ENCODE measurements at regions not wholly inside any gene's neighbourhood (a gene's known extent, or its start where the extent isn't known, plus 50 kb on each side); places are given as distances from the start of the nearest gene placed in this dataset.
"Not testable (repeated sequence)": the region's sequence is repeated elsewhere in the genome, so short reads cannot be mapped to it uniquely, and the experiment has no call there.

GRCh38 chr5:90208323-90208722 lies 201.2 kb downstream of the CETN3 start:
- TF ChIP-seq POLR2A (IDR thresholded peaks at IDR 0.05); CTCF (IDR thresholded peaks at IDR 0.05 in 8 of 11, conservative IDR thresholded peaks at IDR 0.05 in 3 of 11): not testable (repeated sequence)

Data from spleen (tissue), 7 donors.